Lower leg skin (tissue), 4 donors: ENCODE measurements at regions not wholly inside any gene's neighbourhood (a gene's known extent, or its start where the extent isn't known, plus 50 kb on each side); places are given as distances from the start of the nearest gene placed in this dataset.

Experiments
- DNase-seq, 2 donors: peaks; one replicate each; pipeline ENCODE4 v3.0.0-alpha.2; 2019; ENCODE audit warnings: low spot score in 2 of 2
- H3K4me3 ChIP-seq: fragments of 200-600 bp; sonication (generic); 2 replicates; pipeline ENCODE4 v1.5.1; 2017; ENCODE audit warnings: mild to moderate bottlenecking, low read depth; ENCODE audit not compliant: poor library complexity, severe bottlenecking
- POLR2A ChIP-seq, 2 donors: fragments of 450-650 bp; IDR thresholded peaks; one replicate each; pipeline ENCODE4 v1.6.1; 2016 to 2017; ENCODE audit warnings: antibody characterized with exemption in 2 of 2, mild to moderate bottlenecking in 1 of 2, moderate library complexity in 1 of 2
- WGBS, 2 donors: methylation state at CpG; one replicate each; pipeline ENCODE4 v1.1.5; 2018; 5-methylcytosine and 5-hydroxymethylcytosine counted together
- intact Hi-C: fragments of 100-400 bp; cut with DNase I; formaldehyde crosslinking; loops from one replicate; pipeline ENCODE4 v1.15.0; 2023; ENCODE audit warnings: low total_unique reads
- TF ChIP-seq, protein P1 (sequence below), 3 donors: fragments of 450-650 bp; IDR thresholded peaks; one replicate each; pipeline ENCODE4 v1.5.1; 2016; ENCODE audit warnings: antibody characterized with exemption in 3 of 3, mild to moderate bottlenecking in 3 of 3, moderate library complexity in 2 of 3

DNA sequence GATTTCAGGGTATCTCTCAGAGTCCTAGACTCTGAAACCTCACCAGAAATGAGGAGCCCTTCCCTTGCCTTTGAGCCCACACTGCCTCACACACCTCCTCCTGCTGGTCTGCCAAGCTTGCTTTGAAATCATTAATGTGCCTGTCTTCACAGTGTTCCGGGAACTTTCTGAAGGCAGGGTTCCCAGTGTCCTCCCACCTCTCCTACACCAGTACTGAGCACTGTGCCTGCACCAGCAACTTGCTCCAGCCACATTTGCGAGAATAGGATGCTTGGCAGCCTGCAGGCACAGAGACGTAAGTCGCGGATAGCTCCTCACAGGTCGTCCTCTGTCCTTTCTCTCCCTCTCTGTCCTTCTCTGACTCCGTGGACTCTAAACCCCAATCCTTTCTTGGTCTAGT is 408.4 kb upstream of the EEF2KMT start:
- intact Hi-C loops = loop anchor here (10.0 kb wide), 1 partner anchor 1131 kb away; the partner anchor contains the start of gene VASN

GRCh38 chr16:5505091-5505887 is 407.7 kb upstream of the EEF2KMT start:
- no peak for DNase-seq
- TF ChIP-seq, protein P1, sequence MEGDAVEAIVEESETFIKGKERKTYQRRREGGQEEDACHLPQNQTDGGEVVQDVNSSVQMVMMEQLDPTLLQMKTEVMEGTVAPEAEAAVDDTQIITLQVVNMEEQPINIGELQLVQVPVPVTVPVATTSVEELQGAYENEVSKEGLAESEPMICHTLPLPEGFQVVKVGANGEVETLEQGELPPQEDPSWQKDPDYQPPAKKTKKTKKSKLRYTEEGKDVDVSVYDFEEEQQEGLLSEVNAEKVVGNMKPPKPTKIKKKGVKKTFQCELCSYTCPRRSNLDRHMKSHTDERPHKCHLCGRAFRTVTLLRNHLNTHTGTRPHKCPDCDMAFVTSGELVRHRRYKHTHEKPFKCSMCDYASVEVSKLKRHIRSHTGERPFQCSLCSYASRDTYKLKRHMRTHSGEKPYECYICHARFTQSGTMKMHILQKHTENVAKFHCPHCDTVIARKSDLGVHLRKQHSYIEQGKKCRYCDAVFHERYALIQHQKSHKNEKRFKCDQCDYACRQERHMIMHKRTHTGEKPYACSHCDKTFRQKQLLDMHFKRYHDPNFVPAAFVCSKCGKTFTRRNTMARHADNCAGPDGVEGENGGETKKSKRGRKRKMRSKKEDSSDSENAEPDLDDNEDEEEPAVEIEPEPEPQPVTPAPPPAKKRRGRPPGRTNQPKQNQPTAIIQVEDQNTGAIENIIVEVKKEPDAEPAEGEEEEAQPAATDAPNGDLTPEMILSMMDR (IDR thresholded peaks at IDR 0.05) = no peak
- TF ChIP-seq POLR2A (IDR thresholded peaks at IDR 0.05) = no peak
- no peak overlapping the region for H3K4me3 ChIP-seq
- intact Hi-C loops = loop anchor here (10.0 kb wide), 1 partner anchor 1130 kb away; the partner anchor contains the start of gene VASN
- WGBS, 2 donors = 55 to 63% methylated on average over 6 of the region's 6 CpGs

More for the DNA sequence above, 408.4 kb upstream of the EEF2KMT start:
- H3K4me3 ChIP-seq = no peak overlapping the region
- TF ChIP-seq, protein P1 (IDR thresholded peaks at IDR 0.05) = no peak
- no peak for TF ChIP-seq POLR2A (IDR thresholded peaks at IDR 0.05)
- DNase-seq = no peak
- 73 to 74% methylated on average over 7 of the region's 7 CpGs for WGBS, 2 donors

- DNase-seq = no peak
- no peak for TF ChIP-seq POLR2A (IDR thresholded peaks at IDR 0.05)
- TF ChIP-seq, protein P1 (IDR thresholded peaks at IDR 0.05) = no peak
- intact Hi-C loops = loop anchor here (10.0 kb wide), 1 partner anchor 1129 kb away; the partner anchor contains the start of gene VASN
- WGBS, 2 donors = 37% methylated on average over 11 to 13 of the region's 13 CpGs
- H3K4me3 ChIP-seq = no peak overlapping the region
Measured at GRCh38 chr16:5504064-5504781, 406.6 kb upstream of the EEF2KMT start.

- no peak overlapping the region for H3K4me3 ChIP-seq
- TF ChIP-seq, protein P1 (IDR thresholded peaks at IDR 0.05) = no peak
- no peak for TF ChIP-seq POLR2A (IDR thresholded peaks at IDR 0.05)
- DNase-seq = no peak
- intact Hi-C loops = loop anchor here (10.0 kb wide), 1 partner anchor 1128 kb away; the partner anchor contains the start of gene VASN
- 67% methylated on average over 6 of the region's 6 CpGs for WGBS, 2 donors
Measured at GRCh38 chr16:5502944-5503343, 405.3 kb upstream of the EEF2KMT start.

DNA sequence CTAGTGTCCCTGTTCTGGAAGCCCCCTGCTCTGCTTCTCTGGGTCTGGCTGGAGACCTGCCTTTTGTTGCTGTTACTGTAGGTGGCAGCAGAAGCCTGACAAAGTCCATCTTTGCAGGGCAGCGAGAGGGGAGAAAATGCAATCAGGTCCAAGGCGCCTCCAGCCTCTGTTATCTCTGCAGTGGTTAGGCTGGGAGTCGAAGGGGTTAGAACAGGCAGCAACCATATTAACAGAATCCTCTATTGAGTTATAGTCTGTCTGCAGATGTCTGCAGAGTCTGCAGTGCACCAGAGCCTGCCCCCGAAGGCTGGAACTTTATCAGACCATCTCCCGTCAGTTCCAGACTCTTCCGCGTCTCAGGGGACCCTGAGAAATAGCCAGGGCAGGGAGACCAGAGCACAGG is 404.9 kb upstream of the EEF2KMT start:
- DNase-seq = no peak
- 30 to 34% methylated on average over 7 of the region's 7 CpGs for WGBS, 2 donors

More for the DNA sequence above, 404.9 kb upstream of the EEF2KMT start:
- H3K4me3 ChIP-seq = no peak overlapping the region
- TF ChIP-seq, protein P1 (IDR thresholded peaks at IDR 0.05) = no peak
- TF ChIP-seq POLR2A (IDR thresholded peaks at IDR 0.05) = no peak
- intact Hi-C loops = loop anchor here (10.0 kb wide), 1 partner anchor 1128 kb away; the partner anchor contains the start of gene VASN
